ENCODE measurements at regions not wholly inside any gene's neighbourhood (a gene's known extent, or its start where the extent isn't known, plus 50 kb on each side); places are given as distances from the start of the nearest gene placed in this dataset.

DNA sequence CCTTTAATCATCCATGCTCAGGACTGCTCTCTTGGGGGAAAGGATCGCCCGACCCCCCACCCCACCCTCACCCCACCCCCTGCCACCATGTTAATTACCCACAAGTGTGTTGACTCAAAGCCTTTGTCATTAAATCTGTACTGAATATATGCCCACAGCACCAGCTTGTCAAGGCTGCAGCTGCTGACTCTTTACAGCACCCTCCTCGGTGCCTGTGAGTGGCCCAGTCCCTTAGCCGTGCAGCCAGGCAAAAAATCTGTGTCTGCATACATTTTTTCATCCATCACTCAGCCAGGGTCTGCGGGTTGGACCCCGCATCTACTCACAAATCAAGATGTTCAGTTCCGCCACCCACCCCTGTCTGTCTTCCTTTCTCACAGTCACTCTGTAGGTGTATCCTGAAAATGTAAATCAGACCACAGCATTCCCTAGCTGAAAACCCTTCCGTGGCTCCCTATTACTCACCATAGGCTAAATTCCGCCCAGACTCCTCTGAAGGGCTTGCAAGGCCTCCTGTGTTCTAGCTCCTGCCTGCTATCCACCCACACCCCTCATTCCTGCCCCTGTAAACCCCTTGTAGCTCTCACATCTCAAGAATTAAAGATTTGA lies 53.7 kb upstream of the KCNIP1 start:
- intact Hi-C loops (cut with micrococcal nuclease), result no loop called here
- Histone ChIP-seq H3K9me1 (ENCODE audit: insufficient read depth, low read length) (no peaks in the 10 kb centered on the region), H2BK120ac (ENCODE audit: low read depth, low read length) (no peak overlapping the region), H2BK15ac (ENCODE audit: low read depth, low read length) (no peak overlapping the region), H3K36me3 (ENCODE audit: control insufficient read depth, insufficient read depth, low read length) (no peaks in the 10 kb centered on the region), H2AFZ (replicated peaks; ENCODE audit: low read length, poor library complexity) (no peak overlapping the region), H4K91ac (ENCODE audit: insufficient read depth, low read depth, low read length) (no peak overlapping the region), H2BK20ac (ENCODE audit: low read depth, low read length) (no peak overlapping the region), H4K5ac (ENCODE audit: low read depth, low read length) (no peak overlapping the region), H3K14ac (replicated peaks; ENCODE audit: low read depth, low read length) (no peak overlapping the region), H3K79me1 (ENCODE audit: low read depth in 1 of 2, low read length in 2 of 2) (no peaks in the 10 kb centered on the region), H3K4me1 (ENCODE audit: control insufficient read depth, insufficient read depth, low read length) (no peaks in the 10 kb centered on the region), H3K9ac (ENCODE audit: low read depth, low read length) (no peak overlapping the region), H3K27me3 (ENCODE audit: control insufficient read depth, insufficient read depth, low read length) (no peaks in the 10 kb centered on the region; the same call in 1 of the 2 replicates), H2BK5ac (ENCODE audit: low read depth, low read length, poor library complexity, severe bottlenecking) (no peak overlapping the region), H4K8ac (ENCODE audit: low read depth in 2 of 2, low read length in 2 of 2) (no peak overlapping the region), H3K56ac (ENCODE audit: extremely low read depth, insufficient read depth, low read length) (no peak overlapping the region), H3K18ac (ENCODE audit: low read depth, low read length) (no peak overlapping the region), H3K4me3 (ENCODE audit: insufficient read depth, low read depth, low read length) (no peak overlapping the region), H3K4ac (ENCODE audit: low read depth, low read length) (no peak overlapping the region), H3K27ac (ENCODE audit: insufficient read depth, low read length) (no peak overlapping the region), H3K9me3 (ENCODE audit: control insufficient read depth, insufficient read depth, low read length) (no peaks in the 10 kb centered on the region), H2AK5ac (ENCODE audit: low read depth, low read length) (no peak overlapping the region), H4K20me1 (ENCODE audit: insufficient read depth, low read length) (no peaks in the 10 kb centered on the region), H3K4me2 (ENCODE audit: low read depth, low read length) (no peak overlapping the region), H3K23ac (ENCODE audit: low read depth, low read length) (no peak overlapping the region), H2AK9ac (replicated peaks; ENCODE audit: low read depth, low read length, poor library complexity) (peak overlapping the region; percentile 58)
- ChIA-PET POLR2A (ENCODE audit: unreplicated experiment) (no interaction called here), CTCF (no interaction called here)
- ATAC-seq (ENCODE audit: low read depth), result no peak
- no peak for TF ChIP-seq RCOR1 (IDR thresholded peaks at IDR 0.05; ENCODE audit: insufficient replicate concordance, low read length)
- TF ChIP-seq RAD21 (IDR thresholded peaks at IDR 0.05; ENCODE audit: low read length), result no peak
- no peak for TF ChIP-seq POLR2A (IDR thresholded peaks at IDR 0.05; ENCODE audit: low read depth, low read length)
- TF ChIP-seq, protein P1, sequence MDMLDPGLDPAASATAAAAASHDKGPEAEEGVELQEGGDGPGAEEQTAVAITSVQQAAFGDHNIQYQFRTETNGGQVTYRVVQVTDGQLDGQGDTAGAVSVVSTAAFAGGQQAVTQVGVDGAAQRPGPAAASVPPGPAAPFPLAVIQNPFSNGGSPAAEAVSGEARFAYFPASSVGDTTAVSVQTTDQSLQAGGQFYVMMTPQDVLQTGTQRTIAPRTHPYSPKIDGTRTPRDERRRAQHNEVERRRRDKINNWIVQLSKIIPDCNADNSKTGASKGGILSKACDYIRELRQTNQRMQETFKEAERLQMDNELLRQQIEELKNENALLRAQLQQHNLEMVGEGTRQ (IDR thresholded peaks at IDR 0.05; ENCODE audit: low read depth, low read length), result no peak
- no peak for TF ChIP-seq CEBPB (IDR thresholded peaks at IDR 0.05; ENCODE audit: low read depth, low read length)
- no peak for TF ChIP-seq FOS (IDR thresholded peaks at IDR 0.05; ENCODE audit: low read depth, low read length)
- no peak for TF ChIP-seq BHLHE40 (IDR thresholded peaks at IDR 0.05; ENCODE audit: low read depth, low read length)
- dilution Hi-C loops (cut with HindIII; ENCODE audit: low sequenced_read_pairs, unreplicated experiment), result no loop called here
- no peak for DNase-seq
- in situ Hi-C loops (cut with MboI; ENCODE audit: low sequenced_read_pairs), result no loop called here
- 20% methylated on average over 5 of the region's 9 CpGs; no CpG with 5 or more reads in 1 of the 2 experiments for WGBS, 2 experiments (ENCODE audit: extremely low coverage in 2 of 2, insufficient read length in 1 of 2)
- BruUV-seq (replicated peaks), result no TSS peak
